Activated CD8-positive, alpha-beta memory T cell treated with anti-CD3 and anti-CD28 coated beads for 48 hours (primary cell): ENCODE measurements at regions not wholly inside any gene's neighbourhood (a gene's known extent, or its start where the extent isn't known, plus 50 kb on each side); places are given as distances from the start of the nearest gene placed in this dataset.

ENCODE experiments used
- DNase-seq, 3 experiments: peaks; one replicate each; pipeline ENCODE4 v3.0.0-alpha.2; 2020; ENCODE audit warnings: low read depth in 2 of 3, low spot score in 2 of 3

- DNase-seq: no peak
Measured at GRCh38 chr6:91442342-91442741, 855.5 kb upstream of the MAP3K7 start.

- no peak for DNase-seq
Measured at GRCh38 chr6:91438570-91438969, 851.7 kb upstream of the MAP3K7 start.

- DNase-seq: no peak
Measured at GRCh38 chr6:91437315-91437729, 850.5 kb upstream of the MAP3K7 start.

- DNase-seq: no peak
Measured at GRCh38 chr6:91436448-91436847, 849.6 kb upstream of the MAP3K7 start.

- DNase-seq: no peak
Measured at GRCh38 chr6:91435630-91436029, 848.8 kb upstream of the MAP3K7 start.

- DNase-seq: no peak
Measured at GRCh38 chr6:91434576-91434975, 847.7 kb upstream of the MAP3K7 start.

GRCh38 chr6:91433660-91434534, 847.0 kb upstream of the MAP3K7 start:
- DNase-seq: no peak

- DNase-seq: no peak
Measured at GRCh38 chr6:91428953-91429560, 842.2 kb upstream of the MAP3K7 start.

GRCh38 chr6:91428296-91428695, 841.4 kb upstream of the MAP3K7 start:
- DNase-seq: no peak

GRCh38 chr6:91420243-91420642, 833.4 kb upstream of the MAP3K7 start:
- no peak for DNase-seq

GRCh38 chr6:91415031-91415605, 828.2 kb upstream of the MAP3K7 start:
- DNase-seq: no peak

GRCh38 chr6:91412532-91412931, 825.7 kb upstream of the MAP3K7 start:
- no peak for DNase-seq

GRCh38 chr6:91407706-91408105, 820.8 kb upstream of the MAP3K7 start:
- DNase-seq: no peak

- DNase-seq: no peak
Measured at GRCh38 chr6:91392951-91393350, 806.1 kb upstream of the MAP3K7 start.

- DNase-seq: no peak
Measured at GRCh38 chr6:91387290-91388059, 800.6 kb upstream of the MAP3K7 start.

- DNase-seq: no peak
Measured at GRCh38 chr6:91386204-91386603, 799.3 kb upstream of the MAP3K7 start.

GRCh38 chr6:91383207-91383606, 796.3 kb upstream of the MAP3K7 start:
- DNase-seq: no peak

GRCh38 chr6:91376686-91377085, 789.8 kb upstream of the MAP3K7 start:
- no peak for DNase-seq

- no peak for DNase-seq
Measured at GRCh38 chr6:91366781-91367180, 779.9 kb upstream of the MAP3K7 start.

- DNase-seq: no peak
Measured at GRCh38 chr6:91358986-91359385, 772.1 kb upstream of the MAP3K7 start.

- DNase-seq: no peak
Measured at GRCh38 chr6:91352878-91353277, 766.0 kb upstream of the MAP3K7 start.

- DNase-seq: no peak
Measured at GRCh38 chr6:91352321-91352720, 765.4 kb upstream of the MAP3K7 start.
